ENCODE measurements at regions not wholly inside any gene's neighbourhood (a gene's known extent, or its start where the extent isn't known, plus 50 kb on each side); places are given as distances from the start of the nearest gene placed in this dataset.

- no peak for TF ChIP-seq POLR2A (IDR thresholded peaks at IDR 0.05)
- TF ChIP-seq, protein P1, sequence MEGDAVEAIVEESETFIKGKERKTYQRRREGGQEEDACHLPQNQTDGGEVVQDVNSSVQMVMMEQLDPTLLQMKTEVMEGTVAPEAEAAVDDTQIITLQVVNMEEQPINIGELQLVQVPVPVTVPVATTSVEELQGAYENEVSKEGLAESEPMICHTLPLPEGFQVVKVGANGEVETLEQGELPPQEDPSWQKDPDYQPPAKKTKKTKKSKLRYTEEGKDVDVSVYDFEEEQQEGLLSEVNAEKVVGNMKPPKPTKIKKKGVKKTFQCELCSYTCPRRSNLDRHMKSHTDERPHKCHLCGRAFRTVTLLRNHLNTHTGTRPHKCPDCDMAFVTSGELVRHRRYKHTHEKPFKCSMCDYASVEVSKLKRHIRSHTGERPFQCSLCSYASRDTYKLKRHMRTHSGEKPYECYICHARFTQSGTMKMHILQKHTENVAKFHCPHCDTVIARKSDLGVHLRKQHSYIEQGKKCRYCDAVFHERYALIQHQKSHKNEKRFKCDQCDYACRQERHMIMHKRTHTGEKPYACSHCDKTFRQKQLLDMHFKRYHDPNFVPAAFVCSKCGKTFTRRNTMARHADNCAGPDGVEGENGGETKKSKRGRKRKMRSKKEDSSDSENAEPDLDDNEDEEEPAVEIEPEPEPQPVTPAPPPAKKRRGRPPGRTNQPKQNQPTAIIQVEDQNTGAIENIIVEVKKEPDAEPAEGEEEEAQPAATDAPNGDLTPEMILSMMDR (IDR thresholded peaks at IDR 0.05): no peak
Observed at GRCh38 chr18:56327191-56327885, 311.1 kb downstream of the TXNL1 start.
